A549 (cell line): ENCODE measurements at regions not wholly inside any gene's neighbourhood (a gene's known extent, or its start where the extent isn't known, plus 50 kb on each side); places are given as distances from the start of the nearest gene placed in this dataset.

Experiments
- ATAC-seq, 2 experiments: fragments of 200-7000 bp in 1 of 2; fragments of >200 bp in 1 of 2; cut with Nextera tagmentation in 1 of 2; cut with Tn5 transposase in 1 of 2; 3 replicates each; pipeline versions ENCODE4 v1.8.0 to v1.9.1; 2018 to 2020; ENCODE audit warnings: mild to moderate bottlenecking in 1 of 2, moderate library complexity in 1 of 2
- CTCF ChIA-PET: fragments of 300-600 bp; sonication (Branson Sonifier 250); formaldehyde crosslinking; extraction: SDS; loops from one replicate; lab custom pipeline; 2021; ENCODE audit warnings: antibody characterized with exemption, inconsistent platforms; lab: Yijun Ruan, JAX
- POLR2A ChIA-PET: fragments of 350-600 bp; formaldehyde crosslinking; extraction: SDS; loops from one replicate; lab custom pipeline; 2021; ENCODE audit warnings: antibody characterized with exemption, inconsistent platforms; lab: Yijun Ruan, JAX
- DNase-seq, 2 experiments: peaks; one replicate each; pipeline versions ENCODE4 v3.0.0 to v3.0.0-alpha.2; 2011 to 2016; ENCODE audit warnings: low read depth in 1 of 2, low spot score in 1 of 2
- FAIRE-seq: peaks from 2 replicates; lab custom pipeline; 2011; peaks lifted over from hg19 to GRCh38; lab: Jason Lieb, UNC
- H3K27ac ChIP-seq, 2 experiments: fragments of >200 bp; sonication (Bioruptor Twin); formaldehyde crosslinking; 3 replicates each; pipeline ENCODE4 v1.5.1; 2016 to 2017
- H3K4me1 ChIP-seq: fragments of >200 bp; sonication (Bioruptor Twin); formaldehyde crosslinking; 3 replicates; pipeline ENCODE4 v1.6.1; 2016
- H3K4me2 ChIP-seq: fragments of >200 bp; sonication (Bioruptor Twin); formaldehyde crosslinking; 3 replicates; pipeline ENCODE4 v1.6.1; 2016
- H3K4me3 ChIP-seq: fragments of >200 bp; sonication (Bioruptor Twin); formaldehyde crosslinking; 3 replicates; pipeline ENCODE4 v1.5.1; 2016
- H3K9me3 ChIP-seq: fragments of >200 bp; sonication (Bioruptor Twin); formaldehyde crosslinking; 3 replicates; pipeline ENCODE4 v1.6.1; 2016
- BHLHE40 ChIP-seq: IDR thresholded peaks from 2 replicates; pipeline ENCODE4 v1.6.1; 2012; ENCODE audit warnings: low read depth, low read length, inconsistent platforms
- CBX2 ChIP-seq: fragments of 200-600 bp; sonication (generic); IDR thresholded peaks from 2 replicates; pipeline ENCODE4 v1.6.1; 2016; ENCODE audit warnings: low read depth, mild to moderate bottlenecking, borderline replicate concordance
- CTCF ChIP-seq: fragments of >200 bp; sonication (Bioruptor Twin); formaldehyde crosslinking; IDR thresholded peaks from 3 replicates; pipeline ENCODE4 v1.5.1; 2016
- EP300 ChIP-seq, 2 experiments: fragments of >200 bp; sonication (Bioruptor Twin); formaldehyde crosslinking; IDR thresholded peaks; 2 replicates in 1 of 2; 3 replicates in 1 of 2; pipeline ENCODE4 v1.6.1; 2016 to 2017
- FOSL2 ChIP-seq, 2 experiments: fragments of 450-650 bp in 1 of 2; fragments of >200 bp in 1 of 2; sonication (Bioruptor Twin) in 1 of 2; formaldehyde crosslinking; IDR thresholded peaks; 2 replicates each; pipeline versions ENCODE4 v1.5.0 to v1.6.1; 2016 to 2020; ENCODE audit warnings: mild to moderate bottlenecking in 1 of 2, moderate library complexity in 1 of 2
- HDAC2 ChIP-seq: fragments of 200-600 bp; sonication (generic); IDR thresholded peaks from 2 replicates; pipeline ENCODE4 v1.6.1; 2016
- HES2 ChIP-seq: fragments of >200 bp; sonication (Bioruptor Twin); formaldehyde crosslinking; IDR thresholded peaks from 2 replicates; pipeline ENCODE4 v1.6.1; 2016
- HEYL ChIP-seq: fragments of 250-450 bp; sonication (Bioruptor Pico); IDR thresholded peaks from 2 replicates; pipeline ENCODE4 v1.8.0; 2021; ENCODE audit warnings: mild to moderate bottlenecking, moderate library complexity
- HMGXB4 ChIP-seq: fragments of 250-450 bp; sonication (Bioruptor Pico); IDR thresholded peaks from 2 replicates; pipeline ENCODE4 v1.5.0; 2021; ENCODE audit warnings: mild to moderate bottlenecking, moderate library complexity, borderline replicate concordance
- HOXB13 ChIP-seq: fragments of 250-450 bp; sonication (Bioruptor Pico); IDR thresholded peaks from 2 replicates; pipeline ENCODE4 v1.5.0; 2020; ENCODE audit warnings: low read depth, mild to moderate bottlenecking, moderate library complexity
- JUN ChIP-seq, 2 experiments: fragments of >200 bp; sonication (Bioruptor Twin); formaldehyde crosslinking; IDR thresholded peaks; 2 replicates in 1 of 2; 3 replicates in 1 of 2; pipeline ENCODE4 v1.6.1; 2016 to 2017
- KDM1A ChIP-seq: fragments of 200-600 bp; sonication (generic); IDR thresholded peaks from 2 replicates; pipeline ENCODE4 v1.6.1; 2016; ENCODE audit warnings: low read depth, mild to moderate bottlenecking
- KDM5A ChIP-seq: fragments of 200-600 bp; sonication (generic); IDR thresholded peaks from 2 replicates; pipeline ENCODE4 v1.6.1; 2016; ENCODE audit warnings: antibody characterized with exemption, mild to moderate bottlenecking
- PHF8 ChIP-seq: fragments of 200-600 bp; sonication (generic); IDR thresholded peaks from 2 replicates; pipeline ENCODE4 v1.6.1; 2016; ENCODE audit warnings: low read depth, mild to moderate bottlenecking, antibody characterized with exemption, moderate library complexity, borderline replicate concordance
- POLR2AphosphoS2 ChIP-seq: conservative IDR thresholded peaks from 2 replicates; pipeline ENCODE4 v1.6.1; 2012; ENCODE audit warnings: low read length, improper control_type of control experiment, inconsistent platforms
- RAD21 ChIP-seq, 2 experiments: fragments of >200 bp in 1 of 2; sonication (Bioruptor Twin) in 1 of 2; formaldehyde crosslinking in 1 of 2; IDR thresholded peaks in 1 of 2; conservative IDR thresholded peaks in 1 of 2; 2 replicates in 1 of 2; 3 replicates in 1 of 2; pipeline ENCODE4 v1.6.1; 2012 to 2018; ENCODE audit warnings: inconsistent platforms in 1 of 2
- TP53 ChIP-seq: fragments of 250-450 bp; sonication (Bioruptor Pico); IDR thresholded peaks from 2 replicates; pipeline ENCODE4 v1.5.0; 2021; ENCODE audit warnings: mild to moderate bottlenecking, moderate library complexity
- ZNF302 ChIP-seq: fragments of 250-450 bp; sonication (Bioruptor Pico); IDR thresholded peaks from 2 replicates; pipeline ENCODE4 v1.9.0; 2021; ENCODE audit warnings: inconsistent platforms, mild to moderate bottlenecking, moderate library complexity
- ZSCAN20 ChIP-seq: fragments of 250-450 bp; sonication (Bioruptor Pico); IDR thresholded peaks from 2 replicates; pipeline ENCODE4 v1.8.0; 2022; ENCODE audit warnings: mild to moderate bottlenecking, moderate library complexity
- WGBS: methylation state at CpG from one replicate; pipeline ENCODE4 v1.1.6; 2017; ENCODE audit errors: missing lambda C conversion rate; 5-methylcytosine and 5-hydroxymethylcytosine counted together
- TF ChIP-seq, protein P1 (sequence below): IDR thresholded peaks from 2 replicates; pipeline ENCODE4 v1.6.1; 2012; ENCODE audit warnings: low read depth, borderline replicate concordance
- TF ChIP-seq, protein P2 (sequence below): IDR thresholded peaks from 2 replicates; pipeline ENCODE4 v1.6.1; 2012
- TF ChIP-seq, protein P3 (sequence below): fragments of 150-350 bp; IDR thresholded peaks from 2 replicates; pipeline ENCODE4 v1.6.1; 2014; ENCODE audit warnings: low read depth, mild to moderate bottlenecking, low read length

GRCh38 chr2:219731173-219731572, 103.7 kb downstream of the SLC4A3 start:
- ChIA-PET CTCF (interaction anchor here (1.0 kb wide), 1 partner anchor 19 kb away, joined by 3 read pairs; no protein-coding TSS in a partner anchor), POLR2A (no interaction called here)
- Histone ChIP-seq H3K9me3 (no peaks in the 10 kb centered on the region), H3K4me2 (no peak overlapping the region), H3K4me3 (no peak overlapping the region), H3K4me1 (no peaks in the 10 kb centered on the region), H3K27ac (no peak overlapping the region)
- ATAC-seq (peak; percentile 19 to 23; a peak in 1 of 6 replicates), DNase-seq (no peak), FAIRE-seq (no peak)
- WGBS = 25% methylated on average over 3 of the region's 3 CpGs
- TF ChIP-seq CTCF = 0 out of 3 replicates have a peak, but pooled peaks have one; percentile 13
- no peak for TF ChIP-seq POLR2AphosphoS2
- peak in 1 of 2 experiments; percentile 28; a peak in 1 of 5 replicates for TF ChIP-seq RAD21 (conservative IDR thresholded peaks at IDR 0.05 in 1 of 2, IDR thresholded peaks at IDR 0.05 in 1 of 2)
- no peak for TF ChIP-seq KDM1A

DNA sequence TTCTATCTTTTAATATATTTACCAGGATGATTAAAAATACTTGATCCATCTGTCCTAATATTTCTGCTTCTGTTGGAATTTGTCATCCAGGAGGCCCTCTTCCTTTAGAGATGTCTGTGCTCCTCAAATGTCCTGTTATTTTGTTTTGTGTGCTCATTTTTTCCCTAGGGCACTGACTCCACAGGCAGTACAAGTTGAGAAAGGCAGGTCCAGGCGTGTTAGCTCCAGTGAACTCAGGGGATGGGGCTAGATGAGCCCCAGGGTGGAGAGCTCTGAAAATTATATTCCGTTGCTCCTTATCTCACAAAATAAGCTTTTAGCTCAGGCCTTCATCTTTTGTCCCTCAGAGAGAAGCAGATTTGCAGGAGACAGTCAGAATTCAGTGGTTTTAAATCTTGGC, 105.7 kb downstream of the SLC4A3 start:
- 32% methylated on average over 2 of the region's 2 CpGs for WGBS
- Histone ChIP-seq H3K4me1 (no peaks in the 10 kb centered on the region), H3K4me3 (no peak overlapping the region), H3K9me3 (no peaks in the 10 kb centered on the region), H3K27ac (no peak overlapping the region), H3K4me2 (no peak overlapping the region)
- FAIRE-seq = no peak
- ChIA-PET CTCF (interaction anchor here (2.2 kb wide), 1 partner anchor 1840 kb away, joined by 17 read pairs; the partner anchor contains the start of gene EPHA4), POLR2A (no interaction called here)
- ATAC-seq = no peak
- no peak for DNase-seq
- no peak for TF ChIP-seq FOSL2 (IDR thresholded peaks at IDR 0.05)
- TF ChIP-seq FOSL2 (CRISPR knock-in tag; IDR thresholded peaks at IDR 0.05) = no peak
- no peak for TF ChIP-seq KDM5A
- TF ChIP-seq, protein P1, sequence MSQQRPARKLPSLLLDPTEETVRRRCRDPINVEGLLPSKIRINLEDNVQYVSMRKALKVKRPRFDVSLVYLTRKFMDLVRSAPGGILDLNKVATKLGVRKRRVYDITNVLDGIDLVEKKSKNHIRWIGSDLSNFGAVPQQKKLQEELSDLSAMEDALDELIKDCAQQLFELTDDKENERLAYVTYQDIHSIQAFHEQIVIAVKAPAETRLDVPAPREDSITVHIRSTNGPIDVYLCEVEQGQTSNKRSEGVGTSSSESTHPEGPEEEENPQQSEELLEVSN = no peak
- TF ChIP-seq ZNF302 (CRISPR knock-in tag) = no peak
- TF ChIP-seq HMGXB4 = no peak
- TF ChIP-seq EP300 (IDR thresholded peaks at IDR 0.05) = no peak
- TF ChIP-seq, protein P2, sequence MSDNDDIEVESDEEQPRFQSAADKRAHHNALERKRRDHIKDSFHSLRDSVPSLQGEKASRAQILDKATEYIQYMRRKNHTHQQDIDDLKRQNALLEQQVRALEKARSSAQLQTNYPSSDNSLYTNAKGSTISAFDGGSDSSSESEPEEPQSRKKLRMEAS = no peak
- TF ChIP-seq ZSCAN20 (CRISPR knock-in tag) = no peak
- TF ChIP-seq TP53 (CRISPR knock-in tag) = no peak
- TF ChIP-seq JUN (IDR thresholded peaks at IDR 0.05) = no peak

GRCh38 chr2:219733746-219734145, 106.3 kb downstream of the SLC4A3 start:
- CTCF ChIA-PET = interaction anchor here (2.2 kb wide), 1 partner anchor 1839 kb away, joined by 17 read pairs; the partner anchor contains the start of gene EPHA4
- no peak overlapping the region for H3K4me2 ChIP-seq
- no peak for ATAC-seq
- WGBS = 38% methylated on average over 2 of the region's 2 CpGs
- H3K27ac ChIP-seq = no peak overlapping the region
- H3K9me3 ChIP-seq = no peaks in the 10 kb centered on the region
- no peaks in the 10 kb centered on the region for H3K4me1 ChIP-seq
- no peak overlapping the region for H3K4me3 ChIP-seq
- no peak for FAIRE-seq
- POLR2A ChIA-PET = no interaction called here
- no peak for DNase-seq
- no peak for TF ChIP-seq HEYL
- TF ChIP-seq HDAC2 = no peak
- TF ChIP-seq PHF8 = no peak
- TF ChIP-seq HES2 = no peak
- no peak for TF ChIP-seq CBX2
- no peak for TF ChIP-seq HOXB13 (CRISPR knock-in tag)
- TF ChIP-seq, protein P3, sequence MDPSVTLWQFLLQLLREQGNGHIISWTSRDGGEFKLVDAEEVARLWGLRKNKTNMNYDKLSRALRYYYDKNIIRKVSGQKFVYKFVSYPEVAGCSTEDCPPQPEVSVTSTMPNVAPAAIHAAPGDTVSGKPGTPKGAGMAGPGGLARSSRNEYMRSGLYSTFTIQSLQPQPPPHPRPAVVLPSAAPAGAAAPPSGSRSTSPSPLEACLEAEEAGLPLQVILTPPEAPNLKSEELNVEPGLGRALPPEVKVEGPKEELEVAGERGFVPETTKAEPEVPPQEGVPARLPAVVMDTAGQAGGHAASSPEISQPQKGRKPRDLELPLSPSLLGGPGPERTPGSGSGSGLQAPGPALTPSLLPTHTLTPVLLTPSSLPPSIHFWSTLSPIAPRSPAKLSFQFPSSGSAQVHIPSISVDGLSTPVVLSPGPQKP = no peak
- no peak for TF ChIP-seq BHLHE40
